IPS DF 19.7 (cell line): ENCODE measurements at regions not wholly inside any gene's neighbourhood (a gene's known extent, or its start where the extent isn't known, plus 50 kb on each side); places are given as distances from the start of the nearest gene placed in this dataset.

Source experiments
- DNase-seq: peaks from one replicate; pipeline ENCODE4 v3.0.0-alpha.2; 2013; ENCODE audit warnings: low read depth, low spot score

GRCh38 chr4:29415771-29416170 is 1304.4 kb upstream of the PCDH7 start:
- no peak for DNase-seq

- DNase-seq, result no peak
Measured at GRCh38 chr4:29423836-29424721, 1296.1 kb upstream of the PCDH7 start.

- DNase-seq, result no peak
Measured at GRCh38 chr4:29453303-29453820, 1266.8 kb upstream of the PCDH7 start.

- no peak for DNase-seq
Measured at GRCh38 chr4:29459926-29460325, 1260.2 kb upstream of the PCDH7 start.

GRCh38 chr4:29467044-29467717 is 1253.0 kb upstream of the PCDH7 start:
- no peak for DNase-seq
